ENCODE measurements at regions not wholly inside any gene's neighbourhood (a gene's known extent, or its start where the extent isn't known, plus 50 kb on each side); places are given as distances from the start of the nearest gene placed in this dataset.

DNA sequence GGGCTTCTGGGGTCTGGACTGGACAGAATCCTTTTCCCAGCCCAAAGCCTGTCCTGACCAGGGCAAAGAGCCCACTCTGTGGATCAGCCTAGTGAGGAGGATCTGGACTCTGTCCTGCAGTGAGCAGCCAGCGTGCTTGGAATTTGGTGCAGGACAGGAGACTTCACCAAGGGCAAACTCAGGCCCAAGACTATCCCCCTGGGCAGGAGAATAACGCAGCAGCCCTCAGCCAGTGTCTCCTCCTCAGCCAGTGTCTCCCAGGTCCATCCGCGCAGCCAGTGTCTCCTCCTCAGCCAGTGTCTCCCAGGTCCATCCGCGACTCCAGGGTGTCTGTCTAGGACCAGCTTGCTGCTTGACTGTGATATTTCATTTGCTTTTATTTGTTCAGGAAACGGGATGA lies 1334.0 kb downstream of the TBC1D22A start:
- DNase-seq: no peak

DNA sequence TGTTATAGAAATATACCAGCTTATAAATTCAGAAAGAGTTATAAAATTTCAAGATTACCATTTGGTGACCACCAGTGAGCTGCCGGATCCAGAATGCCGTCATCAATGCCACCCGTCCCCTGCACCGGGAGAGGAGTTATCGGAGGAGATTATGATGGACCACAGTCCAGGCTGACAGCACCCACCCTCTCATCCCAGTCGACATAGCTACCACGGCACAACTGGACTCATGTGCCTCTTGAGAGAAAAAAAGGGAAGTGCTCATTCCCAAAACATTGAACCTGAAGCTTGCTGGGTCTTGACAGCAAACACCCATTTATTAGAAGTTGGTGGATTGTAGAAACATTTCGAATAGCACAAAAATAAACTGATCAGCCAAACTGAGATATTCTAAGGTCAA lies 1331.5 kb downstream of the TBC1D22A start:
- no peak for DNase-seq

GRCh38 chr22:48092866-48093265 lies 1330.4 kb downstream of the TBC1D22A start:
- no peak for DNase-seq

GRCh38 chr22:48091656-48092223 lies 1329.3 kb downstream of the TBC1D22A start:
- DNase-seq: no peak

- DNase-seq: no peak
These were observed 1328.7 kb downstream of the TBC1D22A start for GRCh38 chr22:48091060-48091650.

DNA sequence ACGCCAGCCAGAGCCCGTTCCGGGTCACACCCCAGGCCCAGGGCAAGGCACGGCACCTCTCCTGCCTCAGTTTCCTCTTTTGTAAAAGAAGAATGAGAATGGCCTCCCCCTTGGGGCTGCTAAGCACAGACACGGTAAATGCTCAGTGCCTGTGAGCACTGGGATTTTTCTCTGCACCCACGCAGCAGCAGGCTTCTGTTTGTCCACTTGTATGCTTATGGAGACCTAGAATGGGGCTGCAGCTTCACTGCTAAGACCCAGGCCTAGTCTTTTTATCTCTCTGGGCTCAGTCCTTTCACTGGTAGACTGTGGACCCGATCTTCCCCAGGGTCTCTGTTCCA lies 1327.9 kb downstream of the TBC1D22A start:
- no peak for DNase-seq

- no peak for DNase-seq
These were observed 1327.3 kb downstream of the TBC1D22A start for GRCh38 chr22:48089601-48090331.

DNA sequence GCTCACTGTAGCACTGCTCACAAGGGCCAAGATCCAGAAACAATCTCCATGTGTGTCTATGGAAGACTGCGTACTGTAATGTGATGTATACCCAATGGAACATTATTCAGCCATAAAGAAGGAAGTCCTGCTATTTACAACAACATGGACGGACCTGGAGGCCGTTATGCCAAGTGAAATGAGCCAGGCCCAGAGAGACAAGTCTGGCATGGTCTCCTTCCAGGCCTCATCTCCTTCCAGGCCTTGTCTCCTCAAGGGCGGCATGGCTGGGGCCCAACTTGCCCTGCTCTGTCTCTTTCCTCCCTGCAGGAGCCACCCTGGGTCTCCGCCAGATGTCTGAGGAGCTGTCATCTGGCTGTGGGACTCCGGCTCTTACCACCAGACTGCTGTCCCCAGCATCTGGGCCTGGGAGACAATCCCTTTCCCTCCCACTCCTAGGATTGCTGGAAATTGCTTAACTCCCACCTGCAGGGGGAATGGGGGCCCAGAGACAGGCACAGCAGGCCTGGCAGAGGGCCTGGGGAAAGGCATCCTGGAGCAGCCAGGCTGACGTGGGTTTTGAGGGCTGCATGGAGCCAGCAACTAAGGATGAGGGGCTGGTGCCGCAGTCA lies 1326.6 kb downstream of the TBC1D22A start:
- no peak for DNase-seq

DNA sequence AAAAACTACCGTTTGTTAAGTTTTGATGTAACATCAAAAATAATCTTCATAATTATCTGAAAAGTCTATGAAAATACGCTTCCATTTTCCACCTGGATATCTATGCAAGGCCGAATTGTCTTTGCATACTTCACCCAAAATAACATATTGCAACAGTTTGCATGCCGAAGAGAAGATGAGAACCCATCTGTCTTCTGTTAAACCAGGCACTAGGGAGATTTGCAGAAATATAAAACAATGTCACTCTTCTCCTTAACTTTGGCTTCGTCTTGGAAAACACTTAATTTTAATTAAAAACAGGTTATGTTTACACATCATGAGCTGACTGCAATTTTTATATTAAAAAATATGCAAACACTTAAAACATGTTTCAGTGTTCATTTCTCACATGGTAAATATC lies 1325.8 kb downstream of the TBC1D22A start:
- no peak for DNase-seq

DNA sequence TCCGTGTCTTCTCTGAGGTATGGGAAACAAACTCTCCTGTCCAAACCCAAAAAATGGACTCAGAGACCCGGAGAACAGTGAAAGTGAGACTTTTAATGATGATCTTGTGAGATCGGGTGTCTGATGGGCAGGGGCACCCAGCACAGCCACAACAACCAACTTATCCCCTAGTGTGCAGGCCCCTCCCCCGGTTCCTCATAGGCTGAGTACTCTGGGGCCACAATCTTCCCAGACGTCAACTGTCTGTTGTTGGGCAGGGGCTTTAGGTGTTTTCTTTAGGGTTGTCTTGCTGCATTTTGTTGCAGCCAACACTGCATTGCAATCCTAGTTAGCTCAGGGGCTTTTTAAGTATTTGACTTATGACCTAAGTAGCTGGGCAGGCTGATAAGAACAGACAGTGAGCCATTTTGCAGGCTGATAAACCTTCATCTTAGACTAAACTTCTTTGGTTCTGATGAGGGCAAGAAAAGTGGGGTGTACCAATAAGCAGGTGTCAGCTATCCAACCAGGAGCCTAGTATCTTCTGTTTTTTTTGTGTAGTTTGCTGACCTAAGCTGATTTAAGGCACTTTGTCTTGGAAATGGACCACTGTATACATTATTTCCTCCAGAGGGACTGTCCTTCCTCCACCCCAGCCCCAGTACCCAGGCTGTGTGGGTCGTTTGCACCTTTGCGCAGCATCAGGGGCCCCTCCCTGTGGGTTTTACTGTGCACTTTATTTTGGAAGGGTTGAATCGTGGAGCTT lies 1323.6 kb downstream of the TBC1D22A start:
- DNase-seq: no peak

DNA sequence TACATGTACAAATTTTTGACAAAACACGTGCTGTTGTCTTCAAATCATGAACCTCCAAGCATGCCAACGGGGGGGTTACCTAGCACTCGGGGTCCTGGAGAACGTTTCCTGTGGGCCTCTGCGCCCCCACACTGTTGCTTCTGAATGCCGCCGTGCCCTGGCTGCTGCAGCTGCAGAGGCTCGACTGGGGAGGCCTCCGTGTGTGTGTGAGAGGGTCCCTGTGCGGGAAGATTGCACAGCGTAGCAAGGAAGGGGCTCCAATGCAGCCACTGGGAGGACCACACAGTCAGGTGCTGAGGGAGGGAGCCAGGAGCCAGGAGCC lies 1322.2 kb downstream of the TBC1D22A start:
- DNase-seq: no peak

GRCh38 chr22:48084041-48084728 lies 1321.7 kb downstream of the TBC1D22A start:
- no peak for DNase-seq

DNA sequence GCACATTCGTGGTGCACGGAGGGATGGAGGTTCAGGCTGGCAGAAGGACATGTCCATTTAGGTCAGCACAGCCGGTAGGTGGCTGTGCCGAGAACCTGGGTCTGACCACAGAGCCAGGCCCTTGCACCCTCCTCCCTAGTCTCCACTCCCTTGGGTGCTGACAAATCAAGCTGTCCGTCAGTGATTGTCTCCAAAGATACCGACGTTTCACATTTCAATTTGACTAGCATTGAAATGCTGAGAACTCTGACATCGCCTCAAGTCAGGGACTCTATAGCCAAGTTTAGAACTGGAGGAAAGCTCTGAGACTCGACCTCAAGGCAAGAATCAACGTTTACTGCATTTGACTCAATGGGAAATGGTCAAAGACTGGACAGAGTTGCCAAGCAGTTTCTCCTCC lies 1321.1 kb downstream of the TBC1D22A start:
- DNase-seq: no peak

DNA sequence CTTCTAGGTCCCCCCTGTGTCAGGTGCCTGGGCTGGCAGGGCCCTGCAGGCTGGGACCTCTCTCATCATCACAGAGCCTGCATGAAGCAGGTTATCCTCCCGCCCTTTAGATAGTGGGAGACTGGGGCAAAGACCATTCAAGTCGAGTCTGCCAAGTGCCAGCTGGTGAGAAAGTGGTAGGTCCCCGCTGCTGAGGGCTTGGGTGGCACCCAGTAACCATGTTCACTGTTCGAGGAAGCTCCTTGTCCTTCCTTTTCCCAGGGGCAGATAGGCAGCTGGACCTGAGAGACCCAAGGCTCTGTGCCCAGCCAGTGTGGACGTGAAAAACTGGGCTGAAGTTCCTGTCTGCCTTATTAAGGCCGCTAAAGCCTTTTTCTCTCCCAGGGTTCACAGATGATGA lies 1319.8 kb downstream of the TBC1D22A start:
- no peak for DNase-seq

DNA sequence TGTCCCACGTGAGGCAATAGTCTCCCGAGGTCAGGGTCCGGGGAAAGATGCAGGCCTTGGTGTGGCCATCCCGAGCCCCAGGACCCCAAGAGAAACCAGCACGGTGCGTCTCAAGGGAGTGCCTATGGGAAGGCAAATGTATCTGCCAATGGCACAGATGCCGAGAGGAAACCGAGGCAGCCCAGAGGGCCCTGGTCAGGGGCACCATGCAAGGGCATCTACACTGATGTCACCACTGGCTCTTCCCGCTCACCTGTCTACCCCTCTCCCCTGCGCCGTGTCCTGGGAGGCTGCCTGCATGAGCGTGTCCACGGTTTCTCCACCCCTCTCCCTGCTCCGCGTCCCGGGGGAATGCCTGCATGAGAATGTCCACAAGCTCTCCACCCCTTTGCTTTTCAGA lies 1318.8 kb downstream of the TBC1D22A start:
- no peak for DNase-seq

DNA sequence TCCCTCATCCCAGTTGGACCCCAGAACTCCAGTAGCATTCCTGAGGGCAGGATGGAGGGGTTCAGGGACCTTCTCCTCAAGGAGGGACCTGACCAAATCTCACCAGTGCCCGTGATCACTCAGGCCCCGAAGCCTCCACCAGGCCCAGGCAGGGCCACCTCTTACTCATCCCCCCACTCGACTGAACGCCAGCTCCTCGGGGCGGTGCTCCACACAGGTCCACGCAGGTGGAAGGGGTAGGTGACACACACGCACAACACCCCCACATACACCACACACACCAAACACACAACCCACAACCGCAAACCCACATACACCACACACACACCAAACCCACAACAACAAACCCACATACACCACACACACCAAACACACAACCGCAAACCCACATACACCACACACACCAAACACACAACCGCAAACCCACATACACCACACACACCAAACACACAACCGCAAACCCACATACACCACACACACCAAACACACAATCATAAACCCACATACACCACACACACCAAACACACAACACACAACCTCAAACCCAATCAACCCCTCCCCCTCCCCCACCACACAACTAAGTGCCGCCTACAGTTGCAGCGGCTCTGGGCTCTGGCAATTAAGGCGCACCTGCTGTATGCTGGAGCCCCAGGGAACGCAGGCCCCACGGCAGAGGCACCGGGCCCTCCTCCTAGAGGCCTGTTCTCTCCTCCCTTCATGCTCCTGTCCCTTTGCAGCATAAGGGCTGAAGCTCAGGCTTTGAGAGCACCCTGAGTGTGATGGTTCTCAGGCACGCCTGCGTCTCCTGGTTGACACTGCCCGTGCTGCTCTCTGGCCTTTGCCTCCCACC lies 1318.1 kb downstream of the TBC1D22A start:
- DNase-seq: no peak

DNA sequence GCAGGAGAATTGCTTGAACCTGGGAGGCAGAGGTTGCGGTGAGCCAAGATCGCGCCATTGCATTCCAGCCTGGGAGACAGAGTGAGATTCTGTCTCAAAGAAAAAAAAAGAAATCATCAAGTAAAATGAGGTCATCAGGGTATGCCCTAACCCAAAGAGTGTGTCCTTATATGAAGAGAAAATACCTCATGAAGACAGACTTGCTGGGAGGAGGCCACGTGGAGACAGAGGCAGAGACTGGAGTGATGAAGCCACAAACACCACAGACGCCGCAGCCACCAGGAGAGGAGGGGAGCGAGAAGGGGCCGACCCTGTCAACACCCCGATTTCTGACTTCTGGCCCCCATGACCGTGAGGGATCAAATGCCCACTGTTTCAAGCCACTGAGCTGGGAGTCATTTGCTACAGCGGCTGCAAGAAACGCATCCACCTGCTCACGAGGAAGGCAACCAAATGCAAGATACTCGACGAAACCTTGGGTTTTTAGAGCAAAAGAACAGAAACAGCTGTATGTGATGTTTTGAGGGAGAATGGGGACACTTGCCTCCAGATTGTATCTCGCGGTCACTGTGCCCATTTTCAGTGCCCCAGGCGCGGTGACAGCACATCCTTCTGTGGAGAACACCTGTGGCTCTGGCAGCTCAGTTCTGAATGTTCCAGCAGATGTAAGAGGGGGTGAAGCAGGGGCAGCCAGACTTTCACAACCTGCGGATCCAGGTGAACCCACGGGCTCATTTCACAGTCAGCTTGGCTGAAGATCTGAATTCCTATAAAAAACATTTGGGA lies 1317.2 kb downstream of the TBC1D22A start:
- DNase-seq: no peak

DNA sequence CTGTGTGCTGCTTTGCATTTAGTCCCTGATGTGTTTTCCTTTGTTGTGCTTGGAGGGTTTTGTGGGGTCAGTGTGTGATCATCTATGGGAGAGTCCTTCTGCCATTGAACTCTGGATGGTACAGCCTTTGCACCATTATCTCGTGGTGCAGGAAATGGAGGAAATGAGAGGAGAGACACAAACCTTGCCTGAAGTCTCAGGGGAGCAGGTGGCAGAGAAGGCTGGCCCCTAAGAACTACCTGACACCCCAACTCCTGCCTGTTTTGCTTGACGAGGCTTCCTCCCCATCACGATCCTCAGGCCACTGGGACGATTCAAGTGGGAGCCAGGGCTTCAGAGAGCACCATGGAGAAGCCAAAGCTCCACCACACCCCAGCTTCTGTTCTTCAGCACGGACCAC lies 1316.4 kb downstream of the TBC1D22A start:
- DNase-seq: no peak

- DNase-seq: no peak
These were observed 1315.2 kb downstream of the TBC1D22A start for GRCh38 chr22:48077699-48078098.

DNA sequence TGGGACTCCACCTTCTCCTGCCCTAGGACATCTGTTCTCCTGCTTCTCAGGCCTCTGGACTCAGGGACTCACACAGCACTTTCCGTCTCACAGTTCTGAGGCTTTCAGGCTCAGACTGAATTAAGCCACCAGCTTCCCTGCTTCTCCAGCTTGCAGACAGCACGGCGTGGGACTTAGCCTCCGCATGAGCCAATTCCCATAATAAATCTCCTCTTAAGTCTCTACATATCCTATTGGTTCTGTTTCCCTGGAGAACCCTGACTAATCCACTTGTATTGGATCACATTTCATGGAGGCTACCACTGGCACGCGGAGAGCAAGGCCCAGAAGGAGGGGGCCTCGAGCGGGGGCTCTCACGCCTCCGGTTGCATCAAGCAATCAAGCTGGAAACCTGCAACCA lies 1313.6 kb downstream of the TBC1D22A start:
- no peak for DNase-seq

DNA sequence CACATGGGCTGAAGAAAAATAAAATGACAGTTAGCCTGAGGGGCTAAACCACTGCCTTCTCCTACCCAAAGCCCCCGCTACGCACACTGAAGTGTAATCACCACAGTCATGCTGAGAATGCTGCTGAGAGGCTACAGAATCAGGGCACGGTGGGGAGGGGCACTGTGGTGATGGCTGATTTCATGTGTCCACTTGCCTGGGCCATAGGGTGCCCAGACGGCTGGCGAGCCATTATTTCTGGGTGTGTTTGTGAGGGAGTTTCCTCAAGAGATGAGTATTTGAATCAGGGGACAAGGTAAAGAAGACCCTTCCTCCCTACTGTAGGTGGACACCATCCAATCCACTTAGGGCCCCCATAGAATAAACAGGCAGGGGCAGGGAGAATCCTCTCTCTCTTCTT lies 1313.2 kb downstream of the TBC1D22A start:
- DNase-seq: no peak
